ENCODE measurements at regions not wholly inside any gene's neighbourhood (a gene's known extent, or its start where the extent isn't known, plus 50 kb on each side); places are given as distances from the start of the nearest gene placed in this dataset.

GRCh38 chr20:22245139-22245538 is 339.2 kb downstream of the FOXA2 start (continued):
- 0 out of 2 replicates have a peak, but pooled peaks have one; percentile 13 for TF ChIP-seq ZNF646 (CRISPR knock-in tag; IDR thresholded peaks at IDR 0.05)
- TF ChIP-seq MTF2 (CRISPR knock-in tag; IDR thresholded peaks at IDR 0.05; ENCODE audit: borderline replicate concordance), result no peak
- no peak for TF ChIP-seq ZBTB33 (CRISPR knock-in tag; IDR thresholded peaks at IDR 0.05)
- no peak for TF ChIP-seq TP53 (CRISPR knock-in tag; conservative IDR thresholded peaks at IDR 0.05)
- no peak for TF ChIP-seq NFKB2 (CRISPR knock-in tag; IDR thresholded peaks at IDR 0.05; ENCODE audit: borderline replicate concordance)
- TF ChIP-seq ZNF143 (CRISPR knock-in tag; IDR thresholded peaks at IDR 0.05), result no peak
- TF ChIP-seq HNRNPH1 (optimal IDR thresholded peaks at IDR 0.05; ENCODE audit: low read depth, low read length), result no peak
- TF ChIP-seq ZNF691 (CRISPR knock-in tag; IDR thresholded peaks at IDR 0.05; ENCODE audit: borderline replicate concordance, low read depth), result no peak
- TF ChIP-seq HBP1 (CRISPR knock-in tag; IDR thresholded peaks at IDR 0.05; ENCODE audit: low read depth), result no peak
- TF ChIP-seq DMAP1 (CRISPR knock-in tag; IDR thresholded peaks at IDR 0.05), result peak; percentile 60; the same call in 1 of the 2 replicates
- no peak for TF ChIP-seq ZSCAN31 (CRISPR knock-in tag; IDR thresholded peaks at IDR 0.05; ENCODE audit: low read depth)
- 0 out of 2 replicates have a peak, but pooled peaks have one; percentile 34 for TF ChIP-seq ZNF264 (CRISPR knock-in tag; IDR thresholded peaks at IDR 0.05)
- no peak for TF ChIP-seq ZC3H4 (CRISPR knock-in tag; IDR thresholded peaks at IDR 0.05; ENCODE audit: borderline replicate concordance)
- TF ChIP-seq HNF4A (CRISPR knock-in tag; IDR thresholded peaks at IDR 0.05), result peak; percentile 93
- 0 out of 2 replicates have a peak, but pooled peaks have one; percentile 18 for TF ChIP-seq ZNF768 (CRISPR knock-in tag; IDR thresholded peaks at IDR 0.05)
- TF ChIP-seq ZNF331 (CRISPR knock-in tag; IDR thresholded peaks at IDR 0.05), result peak; percentile 43; the same call in 1 of the 2 replicates
- no peak for TF ChIP-seq CSRNP2 (CRISPR knock-in tag; conservative IDR thresholded peaks at IDR 0.05; ENCODE audit: low read depth)

Measured in HepG2 (cell line).